SK-N-SH treated with all-trans-retinoic acid at 6 μM for 48 hours (cell line): ENCODE measurements at regions not wholly inside any gene's neighbourhood (a gene's known extent, or its start where the extent isn't known, plus 50 kb on each side); places are given as distances from the start of the nearest gene placed in this dataset.

Experiments used
- ATAC-seq: fragments of 200-7000 bp; cut with Tn5 transposase; 3 replicates; pipeline ENCODE4 v1.9.1; 2020; ENCODE audit warnings: mild to moderate bottlenecking, moderate library complexity
- ARNTL ChIP-seq: fragments of 450-650 bp; formaldehyde crosslinking; IDR thresholded peaks from 2 replicates; pipeline ENCODE4 v1.5.0; 2020; ENCODE audit warnings: low read depth, mild to moderate bottlenecking, moderate library complexity, borderline replicate concordance
- BACH2 ChIP-seq: fragments of 250-450 bp; sonication (Bioruptor Pico); IDR thresholded peaks from 2 replicates; pipeline ENCODE4 v1.9.0; 2021; ENCODE audit warnings: mild to moderate bottlenecking, borderline replicate concordance
- CREB5 ChIP-seq: fragments of 250-450 bp; sonication (Bioruptor Pico); IDR thresholded peaks from 2 replicates; pipeline ENCODE4 v1.5.1; 2020; ENCODE audit warnings: low read depth, mild to moderate bottlenecking, moderate library complexity
- CSDC2 ChIP-seq: fragments of 250-450 bp; sonication (Bioruptor Pico); IDR thresholded peaks from 2 replicates; pipeline ENCODE4 v1.5.0; 2020; ENCODE audit warnings: mild to moderate bottlenecking, moderate library complexity
- CSRNP3 ChIP-seq: fragments of 250-450 bp; sonication (Bioruptor Pico); IDR thresholded peaks from 2 replicates; pipeline ENCODE4 v1.5.1; 2021; ENCODE audit warnings: mild to moderate bottlenecking, moderate library complexity
- ESRRG ChIP-seq: fragments of 250-450 bp; sonication (Bioruptor Pico); IDR thresholded peaks from 2 replicates; pipeline ENCODE4 v1.6.1; 2021; ENCODE audit warnings: mild to moderate bottlenecking
- GLIS3 ChIP-seq: fragments of 250-450 bp; sonication (Bioruptor Pico); IDR thresholded peaks from 2 replicates; pipeline ENCODE4 v1.5.0; 2020; ENCODE audit warnings: mild to moderate bottlenecking, moderate library complexity
- OSR1 ChIP-seq: fragments of 250-450 bp; sonication (Bioruptor Pico); IDR thresholded peaks from 2 replicates; pipeline ENCODE4 v1.8.0; 2022; ENCODE audit warnings: moderate library complexity, mild to moderate bottlenecking, inconsistent platforms
- PATZ1 ChIP-seq: fragments of 250-450 bp; sonication (Bioruptor Pico); IDR thresholded peaks from 2 replicates; pipeline ENCODE4 v1.8.0; 2020; ENCODE audit warnings: mild to moderate bottlenecking, moderate library complexity, borderline replicate concordance
- POU6F1 ChIP-seq: fragments of 250-450 bp; sonication (Bioruptor Pico); IDR thresholded peaks from 2 replicates; pipeline ENCODE4 v1.8.0; 2021; ENCODE audit warnings: low read depth, mild to moderate bottlenecking, moderate library complexity, borderline replicate concordance
- PPARA ChIP-seq: fragments of 250-450 bp; sonication (Bioruptor Pico); IDR thresholded peaks from 2 replicates; pipeline ENCODE4 v1.5.0; 2020; ENCODE audit warnings: mild to moderate bottlenecking, borderline replicate concordance
- RARB ChIP-seq: fragments of 250-450 bp; sonication (Bioruptor Pico); IDR thresholded peaks from 2 replicates; pipeline ENCODE4 v1.8.0; 2021; ENCODE audit warnings: mild to moderate bottlenecking, moderate library complexity
- SNAI2 ChIP-seq: fragments of 250-450 bp; sonication (Bioruptor Pico); IDR thresholded peaks from 2 replicates; pipeline ENCODE4 v1.5.0; 2020; ENCODE audit warnings: mild to moderate bottlenecking, moderate library complexity
- TCF4 ChIP-seq: fragments of 250-450 bp; sonication (Bioruptor Pico); IDR thresholded peaks from 2 replicates; pipeline ENCODE4 v1.8.0; 2021; ENCODE audit warnings: mild to moderate bottlenecking, moderate library complexity, borderline replicate concordance
- TOX ChIP-seq: fragments of 250-450 bp; sonication (Bioruptor Pico); IDR thresholded peaks from 2 replicates; pipeline ENCODE4 v1.8.0; 2021; ENCODE audit warnings: mild to moderate bottlenecking, moderate library complexity, borderline replicate concordance
- TSHZ2 ChIP-seq: fragments of 250-450 bp; sonication (Bioruptor Pico); IDR thresholded peaks from 2 replicates; pipeline ENCODE4 v1.5.0; 2020; ENCODE audit warnings: mild to moderate bottlenecking, moderate library complexity
- ZC3H10 ChIP-seq: fragments of 250-450 bp; sonication (Bioruptor Pico); IDR thresholded peaks from 2 replicates; pipeline ENCODE4 v1.5.1; 2021; ENCODE audit warnings: mild to moderate bottlenecking, moderate library complexity
- ZFP3 ChIP-seq: fragments of 250-450 bp; sonication (Bioruptor Pico); IDR thresholded peaks from 2 replicates; pipeline ENCODE4 v1.5.0; 2020; ENCODE audit warnings: mild to moderate bottlenecking, moderate library complexity
- ZFP30 ChIP-seq: fragments of 450-650 bp; formaldehyde crosslinking; IDR thresholded peaks from 2 replicates; pipeline ENCODE4 v1.5.0; 2022; ENCODE audit warnings: mild to moderate bottlenecking, moderate library complexity
- ZNF565 ChIP-seq: fragments of 450-650 bp; formaldehyde crosslinking; conservative IDR thresholded peaks from 2 replicates; pipeline ENCODE4 v1.5.0; 2020; ENCODE audit warnings: low read depth, mild to moderate bottlenecking, moderate library complexity
- ZNF70 ChIP-seq: fragments of 450-650 bp; formaldehyde crosslinking; IDR thresholded peaks from 2 replicates; pipeline ENCODE4 v1.5.0; 2020; ENCODE audit warnings: mild to moderate bottlenecking, moderate library complexity
- ZNF8 ChIP-seq: fragments of 450-650 bp; formaldehyde crosslinking; IDR thresholded peaks from 2 replicates; pipeline ENCODE4 v1.5.0; 2020; ENCODE audit warnings: mild to moderate bottlenecking, moderate library complexity

- peak; percentile 70 for ATAC-seq
- TF ChIP-seq ZFP3 (peak; percentile 92), PATZ1 (CRISPR knock-in tag) (no peak)
Measured at GRCh38 chr3:197367081-197367780, 68.8 kb upstream of the DLG1 start.

- TF ChIP-seq ZNF565 (CRISPR knock-in tag) (no peak), CREB5 (no peak), TCF4 (no peak), RARB (CRISPR knock-in tag) (no peak), PPARA (CRISPR knock-in tag) (no peak), ZFP3 (no peak), ZNF8 (CRISPR knock-in tag) (no peak), ZC3H10 (CRISPR knock-in tag) (no peak), OSR1 (no peak), ZNF70 (no peak), TOX (CRISPR knock-in tag) (no peak), CSDC2 (no peak), BACH2 (CRISPR knock-in tag) (no peak), ARNTL (no peak), CSRNP3 (CRISPR knock-in tag) (no peak), GLIS3 (CRISPR knock-in tag) (no peak), ESRRG (no peak), TSHZ2 (CRISPR knock-in tag) (no peak), ZFP30 (CRISPR knock-in tag) (no peak), POU6F1 (CRISPR knock-in tag) (no peak)
- ATAC-seq: peak; percentile 57
Measured at GRCh38 chr3:197366301-197367044, 68.1 kb upstream of the DLG1 start.

- TF ChIP-seq SNAI2 (CRISPR knock-in tag): no peak
- peak; percentile 63 for TF ChIP-seq ZFP30 (CRISPR knock-in tag)
- TF ChIP-seq TCF4: no peak
- no peak for TF ChIP-seq ZNF8 (CRISPR knock-in tag)
- ATAC-seq: no peak
Measured at GRCh38 chr3:197365586-197365985, 67.2 kb upstream of the DLG1 start.
